SK-N-SH (cell line): ENCODE measurements at regions not wholly inside any gene's neighbourhood (a gene's known extent, or its start where the extent isn't known, plus 50 kb on each side); places are given as distances from the start of the nearest gene placed in this dataset.

Source experiments
- CTCF ChIA-PET: fragments of 300-600, 350-600 bp; formaldehyde crosslinking; extraction: SDS; loops from one replicate; lab custom pipeline; 2021; lab: Yijun Ruan, JAX
- POLR2A ChIA-PET: fragments of 350-600 bp; sonication (Branson Sonifier 250); formaldehyde crosslinking; extraction: SDS; loops from one replicate; lab custom pipeline; 2020; ENCODE audit warnings: antibody characterized with exemption, inconsistent platforms; lab: Yijun Ruan, JAX
- DNase-seq: peaks from one replicate; pipeline ENCODE4 v3.0.0; 2012
- H2AFZ ChIP-seq: fragments of 200-600 bp; sonication (generic); 2 replicates; pipeline ENCODE4 v1.8.1; 2016; ENCODE audit warnings: antibody characterized with exemption, mild to moderate bottlenecking, low read depth
- H3F3A ChIP-seq: fragments of 200-600 bp; sonication (generic); replicated peaks from 2 replicates; pipeline ENCODE3; 2016; ENCODE audit warnings: antibody characterized with exemption, mild to moderate bottlenecking; ENCODE audit not compliant: insufficient read depth
- H3K27ac ChIP-seq, 2 experiments: fragments of 200-500 bp in 1 of 2; fragments of 200-600 bp in 1 of 2; sonication (Bioruptor generic) in 1 of 2; sonication (generic), shearing (Covaris generic) in 1 of 2; 2 replicates each; pipeline versions ENCODE4 v1.5.1 to v1.6.1; 2014 to 2016; ENCODE audit warnings: low read depth in 2 of 2, inconsistent platforms in 1 of 2, low read length in 1 of 2, mild to moderate bottlenecking in 1 of 2, mixed read lengths in 1 of 2
- H3K27me3 ChIP-seq: fragments of 200-600 bp; sonication (generic), shearing (Covaris generic); 2 replicates; pipeline ENCODE4 v1.6.1; 2016; ENCODE audit warnings: mixed run types; ENCODE audit not compliant: insufficient read depth
- H3K36me3 ChIP-seq, 2 experiments: fragments of 200-500 bp in 1 of 2; fragments of 200-600 bp in 1 of 2; sonication (Bioruptor generic) in 1 of 2; sonication (generic) in 1 of 2; replicated peaks in 1 of 2; 2 replicates each; pipeline versions ENCODE3 to v1.5.1; 2014 to 2016; ENCODE audit warnings: low read length in 1 of 2, mild to moderate bottlenecking in 1 of 2; ENCODE audit not compliant: insufficient read depth in 2 of 2, control insufficient read depth in 1 of 2
- H3K4me1 ChIP-seq, 2 experiments: fragments of 200-500 bp in 1 of 2; fragments of 200-600 bp in 1 of 2; sonication (Bioruptor generic) in 1 of 2; sonication (generic), shearing (Covaris generic) in 1 of 2; 2 replicates each; pipeline versions ENCODE4 v1.5.1 to v1.6.1; 2014 to 2016; ENCODE audit warnings: low read depth in 1 of 2, low read length in 1 of 2, mixed run types in 1 of 2; ENCODE audit not compliant: insufficient read depth in 2 of 2, control insufficient read depth in 1 of 2
- H3K4me2 ChIP-seq: fragments of 200-600 bp; sonication (generic), shearing (Covaris generic); 2 replicates; pipeline ENCODE4 v1.6.1; 2017; ENCODE audit warnings: mixed run types
- H3K4me3 ChIP-seq, 2 experiments: fragments of 200-500 bp in 1 of 2; fragments of 200-600 bp in 1 of 2; sonication (Bioruptor generic) in 1 of 2; sonication (generic), shearing (Covaris generic) in 1 of 2; 2 replicates each; pipeline versions ENCODE4 v1.5.1 to v1.8.1; 2014 to 2016; ENCODE audit warnings: low read depth in 2 of 2, inconsistent platforms in 1 of 2, low read length in 1 of 2, mild to moderate bottlenecking in 1 of 2, mixed read lengths in 1 of 2, moderate library complexity in 1 of 2
- H3K79me2 ChIP-seq: fragments of 200-600 bp; sonication (generic); 2 replicates; pipeline ENCODE4 v1.8.1; 2017; ENCODE audit warnings: mild to moderate bottlenecking; ENCODE audit not compliant: insufficient read depth
- H3K9ac ChIP-seq: fragments of 200-600 bp; sonication (generic); 2 replicates; pipeline ENCODE4 v1.6.1; 2017; ENCODE audit warnings: mixed run types
- H3K9me2 ChIP-seq: fragments of 200-600 bp; sonication (generic); 2 replicates; pipeline ENCODE4 v1.6.1; 2017; ENCODE audit warnings: mixed run types
- H3K9me3 ChIP-seq: fragments of 200-600 bp; sonication (generic); 2 replicates; pipeline ENCODE4 v1.6.1; 2017; ENCODE audit warnings: mixed run types, mild to moderate bottlenecking, moderate library complexity
- H4K20me1 ChIP-seq: fragments of 200-600 bp; sonication (generic); 2 replicates; pipeline ENCODE4 v1.6.1; 2017; ENCODE audit warnings: mild to moderate bottlenecking, mixed run types; ENCODE audit not compliant: insufficient read depth
- CHD2 ChIP-seq: fragments of 150-350 bp; IDR thresholded peaks from 2 replicates; pipeline ENCODE4 v1.6.1; 2018; ENCODE audit warnings: low read length; ENCODE audit not compliant: partially characterized antibody
- EP300 ChIP-seq, 2 experiments: IDR thresholded peaks; 2 replicates each; pipeline versions ENCODE4 v1.4.0 to v1.6.1; 2012; ENCODE audit warnings: borderline replicate concordance in 1 of 2, low read depth in 1 of 2, low read length in 1 of 2
- FOSL2 ChIP-seq: IDR thresholded peaks from 2 replicates; pipeline ENCODE4 v1.4.0; 2012; ENCODE audit warnings: low read depth, mild to moderate bottlenecking, moderate library complexity, borderline replicate concordance
- FOXJ3 ChIP-seq: sonication (generic); formaldehyde crosslinking; IDR thresholded peaks from 2 replicates; pipeline ENCODE4 v1.5.1; 2020; ENCODE audit warnings: mild to moderate bottlenecking, missing genetic modification reagents
- IRF3 ChIP-seq: fragments of 150-350 bp; IDR thresholded peaks from 2 replicates; pipeline ENCODE4 v1.6.1; 2016; ENCODE audit warnings: mild to moderate bottlenecking, low read depth, low read length
- JUND ChIP-seq: IDR thresholded peaks from 2 replicates; pipeline ENCODE4 v1.4.0; 2012
- MEF2A ChIP-seq: IDR thresholded peaks from 2 replicates; pipeline ENCODE4 v1.4.0; 2012; ENCODE audit warnings: low read depth, borderline replicate concordance
- MXI1 ChIP-seq: IDR thresholded peaks from 2 replicates; pipeline ENCODE4 v1.6.1; 2012; ENCODE audit warnings: mild to moderate bottlenecking, low read depth, low read length, improper control_type of control experiment
- SIN3A ChIP-seq: IDR thresholded peaks from 2 replicates; pipeline ENCODE4 v1.6.1; 2012; ENCODE audit warnings: low read depth, mild to moderate bottlenecking, low read length, moderate library complexity, borderline replicate concordance
- TAF1 ChIP-seq: IDR thresholded peaks from 2 replicates; pipeline ENCODE4 v1.6.1; 2012; ENCODE audit warnings: low read depth, mild to moderate bottlenecking, low read length, moderate library complexity, borderline replicate concordance
- TCF12 ChIP-seq: IDR thresholded peaks from 2 replicates; pipeline ENCODE4 v1.4.0; 2012
- USF2 ChIP-seq: fragments of 150-350 bp; IDR thresholded peaks from 2 replicates; pipeline ENCODE4 v1.6.1; 2017; ENCODE audit warnings: antibody characterized with exemption, low read length, low read depth, borderline replicate concordance
- YY1 ChIP-seq: IDR thresholded peaks from 2 replicates; pipeline ENCODE4 v1.4.0; 2012; ENCODE audit warnings: low read depth, mild to moderate bottlenecking
- ZBTB33 ChIP-seq: IDR thresholded peaks from 2 replicates; pipeline ENCODE4 v1.4.0; 2012; ENCODE audit warnings: low read depth, borderline replicate concordance
- WGBS: methylation state at CpG from one replicate; pipeline ENCODE4 v1.1.6; 2017; ENCODE audit warnings: low lambda C conversion rate; 5-methylcytosine and 5-hydroxymethylcytosine counted together

GRCh38 chrX:146238173-146238572 is 420.5 kb downstream of the SLITRK2 start:
- WGBS = 7% methylated on average over 2 of the region's 2 CpGs
- Histone ChIP-seq H3K79me2 (no peaks in the 10 kb centered on the region), H3K36me3 (no peaks in the 10 kb centered on the region), H3K9me2 (no peaks in the 10 kb centered on the region), H3K27ac (no peak overlapping the region), H2AFZ (no peak overlapping the region), H3K9me3 (no peaks in the 10 kb centered on the region), H3K4me3 (no peak overlapping the region), H3K4me1 (no peaks in the 10 kb centered on the region), H3K9ac (no peak overlapping the region), H3K4me2 (no peak overlapping the region), H4K20me1 (no peaks in the 10 kb centered on the region), H3K27me3 (no peaks in the 10 kb centered on the region), H3F3A (no peaks in the 10 kb centered on the region)
- TF ChIP-seq MEF2A = no peak
- TF ChIP-seq USF2 = no peak
- TF ChIP-seq MXI1 = no peak
- no peak for TF ChIP-seq FOSL2
- no peak for TF ChIP-seq TAF1
- TF ChIP-seq SIN3A = no peak
- no peak for TF ChIP-seq JUND
- TF ChIP-seq ZBTB33 = no peak
- POLR2A ChIA-PET = no interaction called here
- DNase-seq = no peak
- CTCF ChIA-PET = interaction anchor here (0.6 to 1.1 kb wide), 2 partner anchors 11 to 1459 kb away, joined by 3 to 4 read pairs; no protein-coding TSS in a partner anchor

GRCh38 chrX:146241902-146242301 is 424.3 kb downstream of the SLITRK2 start:
- no peak overlapping the region for H3K4me3 ChIP-seq
- no peaks in the 10 kb centered on the region for H3K27me3 ChIP-seq
- no peak overlapping the region for H3K4me2 ChIP-seq
- no peaks in the 10 kb centered on the region for H3K9me2 ChIP-seq
- no peaks in the 10 kb centered on the region for H3K9me3 ChIP-seq
- no peaks in the 10 kb centered on the region for H4K20me1 ChIP-seq
- H3F3A ChIP-seq = no peaks in the 10 kb centered on the region
- no peak overlapping the region for H3K27ac ChIP-seq
- ChIA-PET POLR2A (no interaction called here), CTCF (no interaction called here)
- no peaks in the 10 kb centered on the region for H3K4me1 ChIP-seq
- WGBS = 2% methylated on average over 3 of the region's 3 CpGs
- no peak overlapping the region for H2AFZ ChIP-seq
- H3K9ac ChIP-seq = no peak overlapping the region
- TF ChIP-seq FOXJ3 (CRISPR knock-in tag) (no peak), IRF3 (no peak), EP300 (IDR thresholded peaks at IDR 0.05; ENCODE audit: borderline replicate concordance in 1 of 2, low read depth in 1 of 2, low read length in 1 of 2) (no peak), FOSL2 (no peak), TCF12 (no peak), YY1 (no peak), CHD2 (no peak), MXI1 (no peak)
- no peaks in the 10 kb centered on the region for H3K79me2 ChIP-seq
- H3K36me3 ChIP-seq = no peaks in the 10 kb centered on the region
- DNase-seq = no peak
